ENCODE measurements at regions not wholly inside any gene's neighbourhood (a gene's known extent, or its start where the extent isn't known, plus 50 kb on each side); places are given as distances from the start of the nearest gene placed in this dataset.

DNA sequence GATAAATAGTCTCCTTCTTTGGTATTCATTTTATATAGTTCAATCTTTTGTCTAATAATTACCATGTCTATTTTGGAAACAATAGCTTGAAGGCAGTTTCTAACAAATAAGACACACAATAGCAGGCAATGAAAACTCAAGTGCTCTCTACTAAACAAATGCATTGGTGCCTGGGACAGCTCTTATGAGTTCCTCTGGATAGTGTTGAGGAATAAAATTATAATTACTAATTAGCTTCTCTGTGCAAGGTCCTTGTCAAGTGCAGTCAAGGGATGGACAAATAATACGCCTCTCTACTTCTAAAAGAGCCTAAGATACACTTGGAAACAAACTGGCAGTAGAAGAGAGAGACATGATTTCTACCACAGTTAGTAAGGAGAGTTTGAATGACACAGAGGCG is 229.0 kb upstream of the GLRA2 start:
- TF ChIP-seq CTCF (IDR thresholded peaks at IDR 0.05) (no peak), POLR2A (IDR thresholded peaks at IDR 0.05) (no peak)

Measured in esophagus squamous epithelium (tissue), 4 donors.